Testis (tissue), 2 donors: ENCODE measurements at regions not wholly inside any gene's neighbourhood (a gene's known extent, or its start where the extent isn't known, plus 50 kb on each side); places are given as distances from the start of the nearest gene placed in this dataset.

Experiments used
- DNase-seq: peaks from one replicate; pipeline ENCODE4 v3.0.0-alpha.2; 2019
- H3K27ac ChIP-seq, 2 donors: fragments of 200-600 bp; sonication (generic); one replicate each; pipeline ENCODE4 v1.5.1; 2019
- H3K27me3 ChIP-seq: fragments of 200-600 bp; sonication (generic); one replicate; pipeline ENCODE4 v1.5.1; 2019
- H3K36me3 ChIP-seq: fragments of 200-600 bp; sonication (generic); one replicate; pipeline ENCODE4 v1.5.1; 2017; ENCODE audit warnings: low read depth; ENCODE audit errors: missing control alignments
- H3K4me1 ChIP-seq: fragments of 200-600 bp; sonication (generic); one replicate; pipeline ENCODE4 v1.5.1; 2019
- H3K4me3 ChIP-seq, 2 donors: fragments of 200-600 bp; sonication (generic); one replicate each; pipeline ENCODE4 v1.5.1; 2017 to 2019
- H3K9me3 ChIP-seq: fragments of 200-600 bp; sonication (generic); one replicate; pipeline ENCODE4 v1.5.1; 2017
- CTCF ChIP-seq, 3 experiments: fragments of 450-650 bp in 2 of 3; fragments of 200-600 bp in 1 of 3; sonication (generic) in 1 of 3; IDR thresholded peaks; one replicate each; pipeline ENCODE4 v1.5.1; 2016 to 2019; ENCODE audit warnings: antibody characterized with exemption in 3 of 3, mild to moderate bottlenecking in 2 of 3, moderate library complexity in 1 of 3
- POLR2A ChIP-seq: fragments of 450-650 bp; IDR thresholded peaks from one replicate; pipeline ENCODE4 v1.6.1; 2017; ENCODE audit warnings: antibody characterized with exemption, mild to moderate bottlenecking, moderate library complexity
- WGBS, 2 donors: methylation state at CpG; one replicate each; pipeline ENCODE4 v1.1.5; 2018; 5-methylcytosine and 5-hydroxymethylcytosine counted together
- intact Hi-C: fragments of 100-400 bp; cut with DNase I; formaldehyde crosslinking; loops from one replicate; pipeline ENCODE4 v1.15.1; 2023; ENCODE audit warnings: low total_unique reads

GRCh38 chr1:22341791-22342605 lies 109.7 kb upstream of the ZBTB40 start:
- TF ChIP-seq CTCF (IDR thresholded peaks at IDR 0.05) (no peak), POLR2A (no peak)
- H3K27me3 ChIP-seq = no peaks in the 10 kb centered on the region
- intact Hi-C loops = no loop called here
- H3K36me3 ChIP-seq = no peaks in the 10 kb centered on the region
- no peak overlapping the region for H3K4me3 ChIP-seq
- whole genome bisulfite sequencing, 2 donors = 23 to 34% methylated on average over 28 of the region's 28 CpGs
- peaks cover 4% of the 10 kb centered on the region for H3K4me1 ChIP-seq
- no peak for DNase-seq
- no peaks in the 10 kb centered on the region for H3K9me3 ChIP-seq
- H3K27ac ChIP-seq = no peak overlapping the region

- H3K27me3 ChIP-seq = no peaks in the 10 kb centered on the region
- TF ChIP-seq POLR2A = no peak
- TF ChIP-seq CTCF (IDR thresholded peaks at IDR 0.05) = no peak
- WGBS, 2 donors = 75 to 78% methylated on average over 8 of the region's 8 CpGs
- H3K4me3 ChIP-seq = no peak overlapping the region
- intact Hi-C loops = no loop called here
- H3K27ac ChIP-seq = no peak overlapping the region
- H3K4me1 ChIP-seq = peaks cover 4% of the 10 kb centered on the region
- H3K36me3 ChIP-seq = no peaks in the 10 kb centered on the region
- no peak for DNase-seq
- H3K9me3 ChIP-seq = no peaks in the 10 kb centered on the region
Observed at GRCh38 chr1:22342734-22343191, 108.9 kb upstream of the ZBTB40 start.

GRCh38 chr1:22343456-22344328 lies 108.0 kb upstream of the ZBTB40 start:
- Histone ChIP-seq H3K9me3 (no peaks in the 10 kb centered on the region), H3K4me1 (peaks cover 4% of the 10 kb centered on the region), H3K4me3 (no peak overlapping the region), H3K27me3 (no peaks in the 10 kb centered on the region), H3K36me3 (no peaks in the 10 kb centered on the region), H3K27ac (no peak overlapping the region)
- WGBS, 2 donors = 82 to 85% methylated on average over 29 of the region's 29 CpGs
- TF ChIP-seq POLR2A = no peak
- TF ChIP-seq CTCF (IDR thresholded peaks at IDR 0.05) = no peak
- no peak for DNase-seq
- intact Hi-C loops = no loop called here

GRCh38 chr1:22344329-22344630 lies 107.4 kb upstream of the ZBTB40 start:
- H3K9me3 ChIP-seq = no peaks in the 10 kb centered on the region
- 70 to 73% methylated on average over 5 of the region's 5 CpGs for WGBS, 2 donors
- intact Hi-C loops = no loop called here

More at GRCh38 chr1:22344329-22344630, 107.4 kb upstream of the ZBTB40 start:
- no peaks in the 10 kb centered on the region for H3K36me3 ChIP-seq
- DNase-seq = no peak
- H3K4me3 ChIP-seq = no peak overlapping the region
- TF ChIP-seq CTCF (IDR thresholded peaks at IDR 0.05) = no peak
- TF ChIP-seq POLR2A = no peak
- no peak overlapping the region for H3K27ac ChIP-seq
- no peaks in the 10 kb centered on the region for H3K27me3 ChIP-seq
- H3K4me1 ChIP-seq = peaks cover under 1% of the 10 kb centered on the region
